GM19463 (cell line): ENCODE measurements at regions not wholly inside any gene's neighbourhood (a gene's known extent, or its start where the extent isn't known, plus 50 kb on each side); places are given as distances from the start of the nearest gene placed in this dataset.
"Not testable (repeated sequence)": the region's sequence is repeated elsewhere in the genome, so short reads cannot be mapped to it uniquely, and the experiment has no call there.

Source experiments
- ATAC-seq: cut with Tn5 transposase; IDR thresholded peaks from one replicate; pipeline ENCODE4 v1.9.1; 2021; ENCODE audit warnings: mild to moderate bottlenecking, moderate library complexity; ENCODE audit not compliant: unreplicated experiment

DNA sequence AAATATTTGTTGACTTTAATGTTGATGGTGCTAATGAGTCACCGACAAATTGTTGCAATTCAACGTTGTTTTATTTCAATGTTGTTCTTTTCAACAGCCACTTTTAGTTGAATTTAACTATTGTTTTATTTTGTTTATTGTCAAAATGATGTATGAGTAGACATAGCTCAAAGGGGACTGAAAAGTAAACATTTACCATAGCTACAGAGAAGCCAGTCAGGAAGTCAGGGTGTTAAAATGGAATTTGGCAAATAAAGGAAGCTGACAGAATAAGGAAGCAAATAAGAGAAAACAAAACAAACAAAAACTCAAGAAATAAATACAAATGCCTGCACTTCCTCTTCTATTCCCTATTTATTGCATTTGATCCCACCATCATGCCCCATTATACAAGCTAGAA is 648.4 kb upstream of the HTR2C start:
- ATAC-seq = no peak

DNA sequence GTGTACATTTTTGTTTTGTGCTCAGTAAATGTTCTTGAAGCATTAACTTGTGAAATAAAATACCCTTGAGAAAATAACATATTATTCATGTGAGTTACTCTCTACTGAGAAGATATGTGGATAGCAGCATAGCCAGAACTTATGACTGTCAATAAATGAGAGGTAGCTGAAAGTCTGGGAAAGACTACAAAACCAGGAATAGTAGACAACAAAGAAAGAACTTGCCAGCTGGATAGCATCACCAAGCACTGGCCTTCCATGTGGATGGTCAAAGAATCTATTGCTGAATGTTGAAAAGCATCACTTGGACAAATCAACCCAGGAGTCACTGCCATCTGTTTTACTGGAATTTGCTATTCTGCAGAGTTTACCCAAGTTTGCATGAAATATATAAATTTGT is 650.0 kb upstream of the HTR2C start:
- no peak for ATAC-seq

DNA sequence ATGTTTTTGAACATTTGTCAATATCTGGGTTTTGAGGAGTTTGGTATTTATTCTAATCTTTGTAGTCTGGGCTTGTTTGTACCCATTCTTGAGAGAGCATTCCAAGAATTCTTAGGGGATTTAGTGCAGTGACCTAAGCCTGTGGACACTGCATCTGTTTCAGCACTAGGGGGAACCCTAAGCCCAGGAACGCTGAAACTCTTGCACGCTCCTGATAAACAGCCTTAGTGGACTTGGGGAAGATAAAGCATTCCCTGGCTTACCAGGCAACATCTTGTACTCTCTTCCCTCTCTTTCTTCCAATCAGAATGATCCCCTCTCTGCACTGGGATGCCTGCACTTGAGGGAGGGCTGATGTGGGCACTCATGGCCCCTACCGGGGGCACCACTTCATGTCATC is 654.9 kb upstream of the HTR2C start:
- no peak for ATAC-seq

DNA sequence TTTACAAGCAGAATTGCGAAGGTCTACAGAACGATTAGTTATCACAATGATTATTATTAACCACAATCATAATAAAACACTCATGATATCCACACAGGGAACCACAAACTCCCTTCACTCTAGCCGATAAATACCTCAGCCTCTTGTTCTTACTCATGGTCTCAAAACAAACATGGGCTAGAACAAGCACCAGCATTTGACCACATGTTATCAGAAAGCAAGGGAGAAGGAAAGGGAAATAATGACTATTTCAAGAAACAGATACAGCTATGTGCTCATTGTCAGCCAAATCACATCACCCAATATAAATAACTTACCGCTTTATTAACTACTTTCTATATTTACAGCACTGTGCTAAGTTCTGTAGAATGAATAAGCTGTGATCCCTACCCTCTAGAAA is 663.2 kb upstream of the HTR2C start:
- ATAC-seq = no peak

DNA sequence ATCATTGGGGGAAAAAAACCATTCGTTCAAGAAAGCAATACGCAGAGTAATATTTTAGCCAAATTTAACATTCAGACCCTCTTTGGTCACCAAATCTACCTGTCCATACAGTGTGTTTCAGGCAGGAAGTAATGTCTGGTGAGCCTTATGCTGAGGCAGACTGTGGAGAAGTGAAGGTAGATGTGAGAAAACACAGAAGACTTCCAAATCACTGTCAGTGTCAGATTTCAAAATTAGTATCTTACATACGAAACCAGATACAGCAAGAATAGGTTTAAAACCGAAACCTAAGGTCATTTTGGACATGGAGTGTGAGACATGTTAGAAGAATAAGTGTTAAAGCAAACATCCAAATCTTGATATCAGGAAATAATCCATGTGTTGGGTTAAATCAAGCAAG is 664.5 kb upstream of the HTR2C start:
- ATAC-seq = no peak

DNA sequence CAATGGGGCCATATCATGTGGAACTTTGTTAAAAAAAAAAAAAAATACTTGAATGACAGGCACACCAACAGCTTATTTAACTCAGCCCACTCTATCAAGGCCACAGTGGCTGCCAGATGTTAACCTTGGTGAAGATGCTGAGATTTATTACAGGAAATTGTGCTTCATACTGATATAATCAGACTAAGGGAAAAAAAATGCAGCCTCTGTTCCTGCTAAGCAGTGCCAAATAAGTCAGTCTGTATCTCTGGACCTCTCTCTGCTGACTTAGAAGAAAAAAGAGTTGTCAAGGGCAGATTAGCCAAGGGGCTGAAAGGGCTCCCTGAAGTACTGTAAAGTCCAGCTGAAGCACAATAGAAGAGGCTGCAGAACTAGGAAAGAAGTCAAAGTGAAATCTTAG is 677.7 kb upstream of the HTR2C start:
- ATAC-seq = no peak

DNA sequence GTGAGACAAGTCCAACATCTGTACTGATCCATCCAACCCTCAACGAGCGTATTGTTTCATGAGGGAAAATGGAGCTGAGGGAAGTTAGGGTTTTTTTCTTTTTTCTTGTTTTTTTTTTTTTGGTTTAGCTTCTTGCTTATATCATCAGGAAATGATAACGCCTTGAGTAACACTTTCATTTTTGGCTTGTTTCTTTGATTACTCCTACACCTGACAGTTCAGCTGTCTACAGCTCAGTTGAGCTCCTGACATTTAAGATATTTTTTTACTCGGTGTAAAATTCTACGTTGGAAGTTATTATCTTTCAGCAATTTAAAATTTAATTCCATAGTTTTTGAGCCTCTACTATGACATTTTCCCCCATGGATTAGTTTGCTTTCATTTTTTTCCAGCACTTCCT is 691.0 kb upstream of the HTR2C start:
- ATAC-seq = no peak

DNA sequence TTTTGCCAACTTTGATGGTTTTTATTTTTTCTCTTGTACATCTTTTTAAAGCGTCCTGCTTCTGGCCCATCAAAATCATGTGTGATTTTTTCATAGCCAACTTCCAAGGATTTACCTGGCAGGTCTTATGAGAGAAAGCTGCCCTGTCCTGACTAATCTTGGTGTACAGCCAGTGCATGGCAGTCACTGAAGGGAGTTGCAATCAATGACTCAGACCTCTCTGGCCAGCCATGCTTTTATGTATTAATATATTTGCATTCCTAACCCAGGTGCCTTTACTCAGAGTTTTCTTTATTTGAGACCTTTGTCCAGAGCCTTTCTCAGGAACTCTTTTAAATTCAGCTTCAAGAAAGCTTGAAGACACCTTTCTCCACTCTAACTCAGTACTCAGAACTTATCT is 691.5 kb upstream of the HTR2C start:
- no peak for ATAC-seq

DNA sequence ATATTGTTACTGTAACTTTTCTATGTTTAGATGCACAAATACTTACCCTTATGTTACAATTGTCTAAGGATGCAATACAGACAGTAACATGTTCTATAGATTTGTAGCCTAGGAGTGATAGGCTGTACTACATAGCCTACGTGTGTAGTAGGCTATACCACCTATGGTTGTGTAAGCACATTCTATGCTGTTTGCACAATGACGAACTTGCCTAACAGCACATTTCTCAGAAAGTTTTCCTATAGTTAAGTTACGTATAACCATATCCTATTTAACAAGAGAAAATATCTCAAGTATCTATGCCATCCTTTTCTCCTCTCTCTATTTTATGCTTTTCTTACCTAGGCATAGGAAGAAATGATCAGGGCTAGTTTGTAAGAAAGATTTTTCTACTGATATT is 710.8 kb upstream of the HTR2C start:
- no peak for ATAC-seq

DNA sequence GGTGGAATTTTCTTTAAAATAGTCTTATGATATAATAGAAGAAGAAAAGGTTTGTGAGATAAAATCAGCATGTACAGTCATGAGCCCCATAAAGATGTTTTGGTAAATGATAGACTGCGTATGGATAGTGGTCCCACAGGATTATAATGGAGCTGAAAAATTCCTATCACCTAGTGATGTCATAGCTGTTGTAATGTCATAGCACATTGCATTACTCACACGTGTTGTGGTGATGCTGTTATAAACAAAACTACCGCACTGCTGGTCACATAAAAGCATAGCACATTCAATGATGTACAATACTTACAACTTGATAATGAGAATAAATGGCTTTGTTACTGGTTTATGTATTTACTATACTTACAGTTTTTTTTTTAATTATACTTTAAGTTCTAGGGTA is 715.2 kb upstream of the HTR2C start:
- ATAC-seq = no peak

DNA sequence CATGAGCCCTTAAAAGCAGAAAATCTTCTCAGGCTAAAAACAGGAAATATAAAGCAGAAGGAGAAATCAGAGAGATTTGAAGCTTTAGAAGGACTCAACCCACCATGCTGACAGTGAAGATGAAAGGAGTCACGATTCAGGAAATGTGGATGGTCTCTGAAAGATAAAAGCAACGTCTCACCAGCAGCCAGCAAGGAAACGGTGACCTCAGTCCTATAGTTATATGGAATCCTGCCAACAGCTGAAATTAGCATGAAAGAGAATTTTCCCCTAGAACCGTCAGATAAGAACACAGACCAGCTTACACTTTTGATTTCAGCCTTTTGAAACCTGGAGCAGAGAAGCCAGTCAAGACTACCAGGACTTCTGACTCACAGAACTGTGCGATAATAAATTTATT is 715.7 kb upstream of the HTR2C start:
- no peak for ATAC-seq

DNA sequence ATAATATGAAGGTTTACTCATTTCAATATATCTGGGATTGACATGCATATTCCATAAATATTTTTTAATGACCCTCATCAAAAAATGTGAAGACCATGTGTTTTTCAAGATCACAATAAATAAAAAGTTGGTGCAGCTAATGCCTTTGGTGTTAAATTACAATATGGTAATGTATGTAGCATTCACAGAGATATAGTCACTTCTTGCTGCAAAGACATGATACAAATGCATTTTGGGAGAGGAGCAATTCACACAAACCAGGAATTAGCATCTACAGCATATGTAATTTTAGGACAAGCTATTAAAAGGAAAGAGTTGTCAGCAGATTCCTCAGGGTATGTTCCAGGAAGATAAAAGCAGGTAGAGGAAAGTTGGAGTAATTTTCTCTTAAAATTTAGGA is 734.5 kb upstream of the HTR2C start:
- ATAC-seq = no peak

DNA sequence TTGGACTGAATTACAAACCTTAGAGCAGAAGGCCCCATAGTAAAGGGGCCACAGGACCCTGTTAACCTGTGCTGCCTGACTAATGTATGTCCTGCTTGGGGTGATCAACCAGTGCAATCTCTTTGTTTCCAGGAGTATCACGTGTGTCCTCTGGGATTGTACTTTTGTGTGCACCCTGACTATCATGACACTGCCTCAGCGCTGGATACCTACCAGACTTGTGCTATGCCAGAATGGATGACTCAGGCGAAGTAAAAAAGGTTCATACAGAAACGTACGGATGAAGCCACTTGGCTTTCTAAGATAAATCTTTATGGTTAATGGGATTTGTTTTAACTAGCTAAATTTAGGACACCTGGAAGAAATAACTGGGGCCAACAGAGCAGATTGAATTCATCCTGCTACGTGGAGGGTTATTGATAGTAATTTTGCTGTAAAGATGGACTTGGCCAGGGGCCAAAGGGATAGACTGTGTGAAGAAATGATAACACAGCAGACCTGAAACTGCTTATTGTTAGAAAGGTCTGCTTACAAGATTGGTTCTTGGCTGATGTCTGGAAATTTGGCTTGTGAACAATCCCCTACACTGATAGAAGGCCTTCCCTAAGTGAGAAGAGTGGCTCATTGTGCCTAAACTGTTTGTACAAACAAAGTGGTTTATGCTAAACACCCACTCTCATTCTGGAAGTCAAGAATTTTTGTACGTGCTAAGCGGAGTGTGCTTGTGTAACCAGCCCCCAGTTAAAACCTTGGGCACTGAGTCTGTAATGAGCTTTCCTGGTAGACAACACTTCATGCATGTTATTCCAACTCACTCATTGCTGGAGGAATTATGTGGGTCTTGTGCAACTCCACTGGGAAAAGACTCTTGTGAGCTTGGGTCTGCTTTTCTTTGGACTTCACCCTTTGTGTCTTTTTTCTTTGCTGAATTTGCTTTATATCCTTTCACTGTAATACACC is 750.5 kb upstream of the HTR2C start:
- no peak for ATAC-seq

DNA sequence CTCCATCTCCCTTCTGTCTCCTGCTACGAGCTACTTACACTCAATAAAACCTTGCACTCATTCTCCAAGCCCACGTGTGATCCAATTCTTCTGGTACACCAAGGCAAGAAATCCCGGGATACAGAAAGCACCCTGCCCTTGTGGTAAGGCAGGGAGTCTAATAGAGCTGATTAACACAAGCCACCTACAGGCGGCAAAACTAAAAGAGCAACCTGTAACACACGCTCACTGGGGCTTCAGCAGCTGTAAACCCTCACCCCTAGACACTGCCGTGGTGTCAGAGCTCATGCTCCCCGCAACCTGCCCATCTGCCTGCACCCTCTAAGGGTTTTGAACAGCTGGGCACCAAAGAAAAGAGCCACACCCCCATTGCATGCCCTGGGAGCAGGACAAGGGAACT is 755.4 kb upstream of the HTR2C start:
- no peak for ATAC-seq

DNA sequence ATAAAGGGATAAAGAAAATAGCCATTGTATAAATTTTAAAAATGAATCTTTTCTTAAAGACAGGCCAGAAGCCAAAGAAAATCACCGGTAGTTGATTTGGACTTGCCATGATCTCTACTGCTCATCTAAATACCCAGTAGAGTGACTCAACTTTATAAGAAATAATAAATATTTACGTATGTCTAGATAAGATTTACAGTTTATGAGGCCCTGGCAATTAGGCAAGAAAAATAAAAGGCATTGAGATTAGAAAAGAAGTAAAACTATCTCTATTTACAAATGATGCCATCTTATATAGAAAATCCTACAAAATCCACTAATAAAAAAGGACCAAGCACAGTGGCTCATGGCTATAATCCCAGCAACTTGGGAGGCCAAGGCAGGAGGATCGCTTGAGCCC is 765.5 kb upstream of the HTR2C start:
- no peak for ATAC-seq

DNA sequence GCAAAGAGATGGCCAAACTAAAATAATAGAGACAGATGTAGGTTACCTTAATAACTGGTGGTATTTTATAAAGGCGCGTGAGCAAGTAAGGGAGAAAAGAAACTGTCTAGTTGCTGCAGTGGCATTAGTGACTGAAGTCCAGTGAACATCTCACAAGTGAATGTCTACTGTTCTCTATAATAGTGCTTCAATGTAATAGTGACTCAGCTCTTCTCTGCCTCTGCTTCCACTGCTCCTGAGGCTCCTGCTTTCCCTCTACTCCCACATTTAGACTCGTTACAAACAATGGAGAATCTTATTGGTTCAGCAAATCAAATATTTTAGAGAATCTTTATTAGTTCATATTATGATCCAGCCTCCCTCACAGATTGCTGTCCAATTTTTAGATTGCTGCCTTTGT is 779.1 kb upstream of the HTR2C start:
- ATAC-seq = no peak

DNA sequence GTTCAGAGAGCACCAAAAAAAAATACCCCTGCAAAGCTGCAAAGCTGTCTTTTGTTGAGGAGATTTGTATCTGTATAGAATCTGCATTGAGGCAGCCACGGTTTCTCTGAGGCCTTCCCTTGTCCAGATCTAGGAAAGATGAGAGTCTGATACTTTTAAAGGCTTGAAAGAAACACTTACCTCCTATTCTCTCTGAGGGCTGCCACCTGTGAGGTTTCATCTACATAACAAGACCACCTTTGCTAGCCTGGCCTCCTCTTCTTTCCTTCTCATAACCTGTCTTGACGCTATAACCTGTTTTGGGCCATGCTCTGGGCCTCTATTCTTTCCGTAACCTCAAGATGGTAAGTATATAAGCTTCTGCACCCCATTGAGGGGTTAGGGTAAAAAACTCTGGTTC is 779.6 kb upstream of the HTR2C start:
- ATAC-seq = no peak

DNA sequence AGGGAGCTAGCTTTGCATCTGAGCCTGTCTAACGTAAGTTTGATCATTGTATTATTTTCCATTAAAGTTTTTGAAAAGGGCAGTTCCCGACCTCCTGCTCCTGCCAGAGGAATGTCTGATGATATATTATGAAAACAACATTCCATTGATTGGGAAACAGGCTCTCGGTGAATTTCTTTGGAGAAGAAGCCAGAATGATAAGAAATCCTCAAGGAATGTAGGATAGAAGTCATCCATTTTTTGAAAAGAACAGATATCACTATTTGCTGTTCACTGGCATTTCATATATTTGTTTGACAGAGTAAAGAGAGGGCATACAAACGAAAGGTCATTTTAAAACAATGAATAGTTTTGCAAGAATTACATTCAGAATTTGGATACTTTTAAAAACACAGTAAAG is 781.0 kb upstream of the HTR2C start:
- ATAC-seq = no peak

DNA sequence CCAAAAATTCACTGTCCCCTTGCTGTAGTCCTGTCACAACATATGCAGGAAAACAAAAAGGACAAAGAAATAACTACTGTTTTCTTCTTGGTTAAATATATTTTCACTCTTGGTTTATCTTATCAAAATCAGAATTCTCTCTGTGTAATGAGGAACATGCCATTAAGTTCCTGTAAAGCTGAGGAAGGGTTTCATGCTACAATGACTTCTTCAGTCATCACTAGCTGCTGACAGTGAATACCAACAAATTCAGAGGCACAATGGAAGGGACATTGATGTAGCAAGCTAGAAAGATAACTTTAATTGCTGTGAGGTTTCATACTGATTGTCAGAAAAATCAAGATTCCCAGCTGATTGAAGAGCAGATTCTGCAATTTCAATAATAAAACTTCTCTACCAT is 782.9 kb upstream of the HTR2C start:
- no peak for ATAC-seq

DNA sequence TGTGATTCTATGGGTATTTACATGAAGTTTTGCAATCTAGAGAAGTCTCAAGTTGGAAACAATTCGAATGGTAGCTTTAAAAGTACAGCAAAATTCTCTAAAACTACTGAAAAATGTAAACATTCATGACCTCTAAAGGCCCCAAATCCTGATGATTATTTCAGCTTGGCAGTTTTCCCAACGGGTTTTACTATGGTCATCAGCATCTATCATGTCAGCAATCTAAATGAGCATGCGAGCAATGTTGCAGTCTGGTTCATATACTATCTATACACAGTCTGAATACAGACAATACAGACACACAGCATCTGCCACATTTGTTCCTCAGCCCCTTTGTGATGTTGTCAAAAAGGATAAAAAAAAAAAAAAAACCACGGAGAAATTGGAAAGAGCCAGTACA is 790.3 kb upstream of the HTR2C start:
- no peak for ATAC-seq

DNA sequence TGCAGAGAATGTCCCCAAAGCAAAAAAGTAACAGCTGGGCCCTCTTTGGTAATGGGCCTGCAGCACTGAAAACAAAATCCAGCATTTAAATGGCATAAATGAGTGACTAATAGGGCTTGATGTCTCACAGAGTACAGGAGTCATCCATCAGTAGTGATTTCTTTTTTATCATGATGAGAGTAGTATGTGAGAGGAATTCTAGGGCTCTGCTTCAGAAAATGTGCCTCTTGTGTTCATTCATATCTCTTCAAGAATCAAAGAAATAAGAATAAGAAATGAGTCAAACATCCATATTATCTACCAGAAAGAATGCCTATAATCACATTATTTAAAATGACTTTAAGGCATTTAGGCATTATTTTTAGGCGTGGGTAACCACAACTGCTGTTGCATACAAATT is 792.9 kb upstream of the HTR2C start:
- no peak for ATAC-seq

DNA sequence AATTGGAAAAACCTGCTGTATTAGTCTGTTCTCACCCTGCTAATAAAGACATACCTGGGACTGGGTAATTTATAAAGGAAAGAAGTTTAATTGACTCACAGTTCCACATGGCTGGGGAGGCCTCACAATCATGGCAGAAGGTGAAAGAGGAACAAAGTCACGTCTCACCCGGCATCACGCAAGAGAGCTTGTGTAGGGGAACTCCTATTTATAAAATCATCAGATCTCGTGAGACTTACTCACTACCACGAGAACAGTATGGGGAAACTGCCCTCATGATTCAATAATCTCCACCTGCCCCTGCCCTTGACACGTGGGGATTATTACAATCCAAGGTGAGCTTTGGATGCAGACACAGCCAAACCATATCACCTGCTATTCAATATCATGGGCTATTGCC is 799.1 kb upstream of the HTR2C start:
- not testable (repeated sequence) for ATAC-seq

DNA sequence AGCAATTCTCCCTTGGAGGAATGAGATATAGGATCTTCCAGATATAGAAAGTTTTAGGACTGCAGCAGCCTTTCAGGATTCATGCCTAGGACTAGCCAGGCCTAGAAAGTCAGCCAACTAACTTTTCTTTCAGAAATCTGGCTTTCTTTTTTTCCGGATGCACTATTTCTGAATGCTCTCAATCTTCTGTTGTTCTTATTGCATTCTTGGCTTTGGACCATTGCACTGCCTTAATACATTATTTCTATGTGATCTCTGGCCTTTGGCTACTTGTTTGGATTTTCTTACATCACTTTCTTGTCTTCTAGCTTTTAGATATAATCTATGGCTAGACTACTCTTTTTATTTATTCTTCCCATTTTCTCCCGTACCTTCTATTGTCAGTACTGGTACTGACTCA is 813.1 kb upstream of the HTR2C start:
- ATAC-seq = no peak
